ENCODE measurements at regions not wholly inside any gene's neighbourhood (a gene's known extent, or its start where the extent isn't known, plus 50 kb on each side); places are given as distances from the start of the nearest gene placed in this dataset.
A peak's percentile ranks its signal among the peaks of the same experiment; 100 is the strongest.

- no peaks in the 10 kb centered on the region for H3K27me3 ChIP-seq (ENCODE audit: control insufficient read depth in 3 of 3, insufficient read depth in 3 of 3, low read depth in 1 of 3, low read length in 3 of 3)
- no peak overlapping the region for H3K4me2 ChIP-seq (ENCODE audit: insufficient read depth, low read length, poor library complexity, severe bottlenecking)
- H3K4ac ChIP-seq (ENCODE audit: low read length), result no peak overlapping the region
- H3K27ac ChIP-seq (replicated peaks; ENCODE audit: low read length), result no peak overlapping the region
- H2BK120ac ChIP-seq (ENCODE audit: low read depth, low read length), result no peak overlapping the region
- no peak overlapping the region for H3K4me3 ChIP-seq (ENCODE audit: low read length in 2 of 2)
- H3K4me1 ChIP-seq (ENCODE audit: control insufficient read depth in 2 of 2, insufficient read depth in 1 of 2, low read depth in 1 of 2, low read length in 2 of 2), result peaks cover 2 to 10% of the 10 kb centered on the region in 2 donors
- H2AK5ac ChIP-seq (ENCODE audit: low read depth, low read length), result no peak overlapping the region
- no peaks in the 10 kb centered on the region for H3K79me1 ChIP-seq (ENCODE audit: low read depth, low read length)
- H3K18ac ChIP-seq (ENCODE audit: low read length), result no peak overlapping the region
- H3K14ac ChIP-seq (ENCODE audit: low read length), result no peak overlapping the region
- no peak for DNase-seq (ENCODE audit: low spot score)
- H4K8ac ChIP-seq (ENCODE audit: low read depth, low read length), result no peak overlapping the region
- no peak overlapping the region for H3K9ac ChIP-seq (ENCODE audit: low read depth, low read length, poor library complexity)
- H3K36me3 ChIP-seq (replicated peaks in 1 of 2; ENCODE audit: control insufficient read depth in 2 of 2, insufficient read depth in 2 of 2, low read length in 2 of 2), result no peaks in the 10 kb centered on the region
- no peak overlapping the region for H4K91ac ChIP-seq (ENCODE audit: low read depth, low read length, poor library complexity)
- H2AFZ ChIP-seq (ENCODE audit: low read length), result no peak overlapping the region
- H2BK12ac ChIP-seq (ENCODE audit: low read length), result no peak overlapping the region
- H2BK15ac ChIP-seq (ENCODE audit: low read length), result no peak overlapping the region
- H3K23ac ChIP-seq (ENCODE audit: low read depth, low read length, poor library complexity), result no peak overlapping the region
- H2BK5ac ChIP-seq (ENCODE audit: low read length), result no peak overlapping the region
- no CpG with 5 or more reads among the region's 9 CpGs for WGBS, 2 donors (ENCODE audit: extremely low coverage in 2 of 2, insufficient read length in 2 of 2, insufficient replicate concordance in 1 of 2)
- H3K9me3 ChIP-seq (replicated peaks in 1 of 2; ENCODE audit: control insufficient read depth in 2 of 2, insufficient read depth in 1 of 2, low read depth in 1 of 2, low read length in 2 of 2), result no peaks in the 10 kb centered on the region
Measured at GRCh38 chr12:3961591-3961990, 88.4 kb upstream of the PARP11 start.

- H3K4ac ChIP-seq (ENCODE audit: low read length), result no peak overlapping the region
- H3K79me1 ChIP-seq (ENCODE audit: low read depth, low read length), result no peaks in the 10 kb centered on the region
- peak overlapping the region; percentile 28 for H2AK5ac ChIP-seq (ENCODE audit: low read depth, low read length)
- no peak overlapping the region for H4K8ac ChIP-seq (ENCODE audit: low read depth, low read length)
- H3K18ac ChIP-seq (ENCODE audit: low read length), result peak overlapping the region; percentile 60
- peak overlapping the region; percentile 12 for H2BK12ac ChIP-seq (ENCODE audit: low read length)
- peak overlapping the region in 1 of 2 donors; percentile 52 for H3K4me3 ChIP-seq (ENCODE audit: low read length in 2 of 2)
- no peak overlapping the region for H3K23ac ChIP-seq (ENCODE audit: low read depth, low read length, poor library complexity)
- H2BK15ac ChIP-seq (ENCODE audit: low read length), result no peak overlapping the region
- no peak overlapping the region for H2BK120ac ChIP-seq (ENCODE audit: low read depth, low read length)
- H3K36me3 ChIP-seq (replicated peaks in 1 of 2; ENCODE audit: control insufficient read depth in 2 of 2, insufficient read depth in 2 of 2, low read length in 2 of 2), result no peaks in the 10 kb centered on the region
- no peak for DNase-seq (ENCODE audit: low spot score)
- H3K4me2 ChIP-seq (ENCODE audit: insufficient read depth, low read length, poor library complexity, severe bottlenecking), result no peak overlapping the region
- no peaks in the 10 kb centered on the region for H3K9me3 ChIP-seq (replicated peaks in 1 of 2; ENCODE audit: control insufficient read depth in 2 of 2, insufficient read depth in 1 of 2, low read depth in 1 of 2, low read length in 2 of 2)
- H2BK5ac ChIP-seq (ENCODE audit: low read length), result no peak overlapping the region
- no peaks in the 10 kb centered on the region for H3K27me3 ChIP-seq (ENCODE audit: control insufficient read depth in 3 of 3, insufficient read depth in 3 of 3, low read depth in 1 of 3, low read length in 3 of 3)
- WGBS, 2 donors (ENCODE audit: extremely low coverage in 2 of 2, insufficient read length in 2 of 2, insufficient replicate concordance in 1 of 2), result no CpG with 5 or more reads among the region's 10 CpGs
- peaks cover 2 to 10% of the 10 kb centered on the region in 2 donors for H3K4me1 ChIP-seq (ENCODE audit: control insufficient read depth in 2 of 2, insufficient read depth in 1 of 2, low read depth in 1 of 2, low read length in 2 of 2)
- H2AFZ ChIP-seq (ENCODE audit: low read length), result no peak overlapping the region
- no peak overlapping the region for H3K9ac ChIP-seq (ENCODE audit: low read depth, low read length, poor library complexity)
- H3K27ac ChIP-seq (replicated peaks; ENCODE audit: low read length), result no peak overlapping the region
- no peak overlapping the region for H3K14ac ChIP-seq (ENCODE audit: low read length)
- no peak overlapping the region for H4K91ac ChIP-seq (ENCODE audit: low read depth, low read length, poor library complexity)
Measured at GRCh38 chr12:3959799-3960560, 86.8 kb upstream of the PARP11 start.

GRCh38 chr12:3958534-3958933 lies 85.3 kb upstream of the PARP11 start:
- H3K4ac ChIP-seq (ENCODE audit: low read length), result no peak overlapping the region
- H2BK5ac ChIP-seq (ENCODE audit: low read length), result no peak overlapping the region
- H3K4me1 ChIP-seq (ENCODE audit: control insufficient read depth in 2 of 2, insufficient read depth in 1 of 2, low read depth in 1 of 2, low read length in 2 of 2), result peaks cover 2 to 10% of the 10 kb centered on the region in 2 donors
- DNase-seq (ENCODE audit: low spot score), result no peak
- no peak overlapping the region for H3K14ac ChIP-seq (ENCODE audit: low read length)
- no peak overlapping the region for H3K18ac ChIP-seq (ENCODE audit: low read length)
- WGBS, 2 donors (ENCODE audit: extremely low coverage in 2 of 2, insufficient read length in 2 of 2, insufficient replicate concordance in 1 of 2), result no CpG with 5 or more reads among the region's 6 CpGs
- H3K4me3 ChIP-seq (ENCODE audit: low read length in 2 of 2), result no peak overlapping the region
- no peak overlapping the region for H3K9ac ChIP-seq (ENCODE audit: low read depth, low read length, poor library complexity)
- no peaks in the 10 kb centered on the region for H3K27me3 ChIP-seq (ENCODE audit: control insufficient read depth in 3 of 3, insufficient read depth in 3 of 3, low read depth in 1 of 3, low read length in 3 of 3)
- H3K27ac ChIP-seq (replicated peaks; ENCODE audit: low read length), result no peak overlapping the region
- H2BK12ac ChIP-seq (ENCODE audit: low read length), result no peak overlapping the region
- H4K91ac ChIP-seq (ENCODE audit: low read depth, low read length, poor library complexity), result no peak overlapping the region
- no peak overlapping the region for H2BK120ac ChIP-seq (ENCODE audit: low read depth, low read length)
- no peak overlapping the region for H2AFZ ChIP-seq (ENCODE audit: low read length)
- H4K8ac ChIP-seq (ENCODE audit: low read depth, low read length), result no peak overlapping the region
- H3K79me1 ChIP-seq (ENCODE audit: low read depth, low read length), result no peaks in the 10 kb centered on the region
- no peak overlapping the region for H3K4me2 ChIP-seq (ENCODE audit: insufficient read depth, low read length, poor library complexity, severe bottlenecking)
- no peak overlapping the region for H2AK5ac ChIP-seq (ENCODE audit: low read depth, low read length)
- H3K9me3 ChIP-seq (replicated peaks in 1 of 2; ENCODE audit: control insufficient read depth in 2 of 2, insufficient read depth in 1 of 2, low read depth in 1 of 2, low read length in 2 of 2), result peaks cover 0 to 2% of the 10 kb centered on the region in 2 donors
- H3K23ac ChIP-seq (ENCODE audit: low read depth, low read length, poor library complexity), result no peak overlapping the region
- H2BK15ac ChIP-seq (ENCODE audit: low read length), result no peak overlapping the region
- H3K36me3 ChIP-seq (replicated peaks in 1 of 2; ENCODE audit: control insufficient read depth in 2 of 2, insufficient read depth in 2 of 2, low read length in 2 of 2), result no peaks in the 10 kb centered on the region

GRCh38 chr12:3951380-3952135 lies 78.4 kb upstream of the PARP11 start:
- Histone ChIP-seq H2BK120ac (ENCODE audit: low read depth, low read length) (peak overlapping the region; percentile 68), H3K27me3 (ENCODE audit: control insufficient read depth in 3 of 3, insufficient read depth in 3 of 3, low read depth in 1 of 3, low read length in 3 of 3) (no peaks in the 10 kb centered on the region), H3K27ac (replicated peaks; ENCODE audit: low read length) (peak overlapping the region; percentile 11), H4K91ac (ENCODE audit: low read depth, low read length, poor library complexity) (no peak overlapping the region), H3K4me1 (ENCODE audit: control insufficient read depth in 2 of 2, insufficient read depth in 1 of 2, low read depth in 1 of 2, low read length in 2 of 2) (peaks cover 0 to 6% of the 10 kb centered on the region in 2 donors), H3K4me2 (ENCODE audit: insufficient read depth, low read length, poor library complexity, severe bottlenecking) (no peak overlapping the region), H3K4me3 (ENCODE audit: low read length in 2 of 2) (no peak overlapping the region), H4K8ac (ENCODE audit: low read depth, low read length) (peak overlapping the region; percentile 94), H3K36me3 (replicated peaks in 1 of 2; ENCODE audit: control insufficient read depth in 2 of 2, insufficient read depth in 2 of 2, low read length in 2 of 2) (no peaks in the 10 kb centered on the region), H3K23ac (ENCODE audit: low read depth, low read length, poor library complexity) (peak overlapping the region; percentile 23), H3K9me3 (replicated peaks in 1 of 2; ENCODE audit: control insufficient read depth in 2 of 2, insufficient read depth in 1 of 2, low read depth in 1 of 2, low read length in 2 of 2) (peaks cover 0 to 8% of the 10 kb centered on the region in 2 donors), H3K14ac (ENCODE audit: low read length) (peak overlapping the region; percentile 58), H2BK5ac (ENCODE audit: low read length) (no peak overlapping the region), H2AFZ (ENCODE audit: low read length) (peak overlapping the region; percentile 62), H3K9ac (ENCODE audit: low read depth, low read length, poor library complexity) (no peak overlapping the region), H2AK5ac (ENCODE audit: low read depth, low read length) (peak overlapping the region; percentile 93), H2BK15ac (ENCODE audit: low read length) (no peak overlapping the region), H2BK12ac (ENCODE audit: low read length) (no peak overlapping the region), H3K4ac (ENCODE audit: low read length) (no peak overlapping the region), H3K18ac (ENCODE audit: low read length) (peak overlapping the region; percentile 80), H3K79me1 (ENCODE audit: low read depth, low read length) (no peaks in the 10 kb centered on the region)
- no peak for DNase-seq (ENCODE audit: low spot score)
- WGBS, 2 donors (ENCODE audit: extremely low coverage in 2 of 2, insufficient read length in 2 of 2, insufficient replicate concordance in 1 of 2), result no CpG with 5 or more reads among the region's 23 CpGs
